H1 (cell line): ENCODE measurements at regions not wholly inside any gene's neighbourhood (a gene's known extent, or its start where the extent isn't known, plus 50 kb on each side); places are given as distances from the start of the nearest gene placed in this dataset.

Experiments used
- EP300 ChIP-seq, 2 experiments: IDR thresholded peaks; 1 replicate in 1 of 2; 2 replicates in 1 of 2; pipeline ENCODE4 v1.6.1; 2011 to 2012; ENCODE audit warnings: low read depth in 2 of 2, low read length in 2 of 2, mild to moderate bottlenecking in 2 of 2, borderline replicate concordance in 1 of 2, inconsistent platforms in 1 of 2, moderate library complexity in 1 of 2
- EZH2 ChIP-seq: fragments of 200-600 bp; sonication (generic); IDR thresholded peaks from 2 replicates; pipeline ENCODE4 v1.7.1; 2012; ENCODE audit warnings: low read depth, mild to moderate bottlenecking, moderate library complexity, low read length, inconsistent platforms; ENCODE audit not compliant: severe bottlenecking
- FOSL1 ChIP-seq: IDR thresholded peaks from 2 replicates; pipeline ENCODE4 v1.6.1; 2011; ENCODE audit warnings: mild to moderate bottlenecking, low read depth, low read length, moderate library complexity; ENCODE audit not compliant: insufficient read depth
- NRF1 ChIP-seq: IDR thresholded peaks from 2 replicates; pipeline ENCODE4 v1.6.1; 2011; ENCODE audit warnings: mild to moderate bottlenecking, low read depth, low read length, improper control_type of control experiment
- RFX5 ChIP-seq: IDR thresholded peaks from 2 replicates; pipeline ENCODE4 v1.6.1; 2011; ENCODE audit warnings: low read depth, low read length, improper control_type of control experiment, borderline replicate concordance
- SIRT6 ChIP-seq: IDR thresholded peaks from one replicate; pipeline ENCODE4 v1.7.1; 2012; ENCODE audit warnings: low read length, inconsistent platforms
- SP1 ChIP-seq: IDR thresholded peaks from 2 replicates; pipeline ENCODE4 v1.6.1; 2011; ENCODE audit warnings: low read depth, low read length
- SUZ12 ChIP-seq: fragments of 200-600 bp; sonication (generic); IDR thresholded peaks from 2 replicates; pipeline ENCODE4 v1.6.1; 2012; ENCODE audit warnings: mild to moderate bottlenecking, inconsistent platforms, low read length, moderate library complexity, mixed read lengths
- USF2 ChIP-seq: IDR thresholded peaks from 2 replicates; pipeline ENCODE4 v1.6.1; 2011; ENCODE audit warnings: low read length, improper control_type of control experiment

- TF ChIP-seq USF2, result no peak
- TF ChIP-seq SUZ12, result no peak
- no peak for TF ChIP-seq EZH2
- TF ChIP-seq EP300 (IDR thresholded peaks at IDR 0.05; ENCODE audit: borderline replicate concordance in 1 of 2, low read depth in 2 of 2, low read length in 2 of 2), result no peak
- no peak for TF ChIP-seq RFX5
- TF ChIP-seq SIRT6, result no peak
- TF ChIP-seq FOSL1, result no peak
- TF ChIP-seq SP1, result no peak
- no peak for TF ChIP-seq NRF1
Observed at GRCh38 chr1:73623946-73624345, 574.0 kb downstream of the LRRIQ3 start.
